ENCODE measurements at regions not wholly inside any gene's neighbourhood (a gene's known extent, or its start where the extent isn't known, plus 50 kb on each side); places are given as distances from the start of the nearest gene placed in this dataset.

DNA sequence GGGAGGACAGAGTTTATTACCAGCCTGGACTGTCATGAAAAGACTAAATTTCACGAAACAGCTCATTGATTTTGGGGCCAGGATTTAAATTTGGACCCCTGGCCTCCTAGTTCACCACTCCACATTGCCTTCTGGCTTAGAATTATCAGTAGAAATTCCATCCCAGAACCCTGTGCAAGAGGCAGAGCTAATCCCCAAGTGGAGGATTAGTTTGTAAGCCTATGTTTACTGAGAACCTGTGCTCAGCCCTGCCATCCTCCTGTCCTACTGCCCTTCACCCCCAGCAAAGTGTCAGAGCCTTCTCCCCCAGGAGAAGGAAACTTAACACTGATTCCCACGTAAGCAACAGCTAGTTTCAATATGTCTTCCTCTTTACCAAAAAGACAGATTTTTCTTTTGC, 99.4 kb downstream of the SST start:
- Histone ChIP-seq H2BK20ac (ENCODE audit: low read length) (no peak overlapping the region), H4K8ac (ENCODE audit: extremely low read depth, insufficient read depth, low read length) (no peak overlapping the region), H4K5ac (ENCODE audit: insufficient read length, low read depth, low read length) (no peak overlapping the region), H3K9me3 (ENCODE audit: insufficient read depth in 2 of 2, low read depth in 1 of 2, low read length in 1 of 2) (no peaks in the 10 kb centered on the region), H2BK120ac (replicated peaks; ENCODE audit: low read depth, low read length) (no peak overlapping the region), H3K18ac (ENCODE audit: extremely low read depth, low read length) (no peak overlapping the region), H3K23ac (ENCODE audit: insufficient read length) (no peak overlapping the region), H3K4me1 (replicated peaks in 1 of 4; ENCODE audit: control insufficient read depth in 3 of 4, insufficient read depth in 4 of 4, low read length in 3 of 4) (peaks cover 0 to 13% (median 7%) of the 10 kb centered on the region in 4 experiments; a peak in 6 of 7 replicates), H2BK15ac (ENCODE audit: low read length) (no peak overlapping the region), H3K79me1 (ENCODE audit: low read depth, low read length) (no peaks in the 10 kb centered on the region), H4K91ac (replicated peaks; ENCODE audit: insufficient read length, low read length) (no peak overlapping the region), H3K56ac (replicated peaks; ENCODE audit: insufficient read length, low read depth, low read length) (no peak overlapping the region), H3K4me3 (ENCODE audit: extremely low read depth in 1 of 4, insufficient read depth in 2 of 4, low read depth in 3 of 4, low read length in 4 of 4) (no peak overlapping the region), H2BK5ac (ENCODE audit: low read depth, low read length) (no peak overlapping the region), H3K4me2 (ENCODE audit: insufficient read depth in 1 of 2, low read depth in 2 of 2, low read length in 2 of 2) (no peak overlapping the region), H2AK5ac (ENCODE audit: low read depth, low read length) (no peak overlapping the region; the same call in 1 of the 2 replicates), H2AFZ (ENCODE audit: low read length) (no peak overlapping the region), H2BK12ac (ENCODE audit: low read depth, low read length) (no peak overlapping the region), H3K36me3 (ENCODE audit: control insufficient read depth in 2 of 4, insufficient read depth in 4 of 4, low read length in 3 of 4) (no peaks in the 10 kb centered on the region), H3K79me2 (ENCODE audit: control insufficient read depth in 1 of 2, insufficient read depth in 2 of 2, low read length in 2 of 2) (no peaks in the 10 kb centered on the region), H3K27me3 (replicated peaks in 1 of 4; ENCODE audit: control insufficient read depth in 3 of 4, extremely low read depth in 1 of 4, insufficient read depth in 3 of 4, low read length in 3 of 4) (no peaks in the 10 kb centered on the region), H4K20me1 (replicated peaks in 1 of 2; ENCODE audit: control insufficient read depth in 1 of 2, insufficient read depth in 2 of 2, low read length in 2 of 2) (no peaks in the 10 kb centered on the region), H3K23me2 (ENCODE audit: low read depth, low read length) (no peaks in the 10 kb centered on the region), H3K27ac (ENCODE audit: low read depth, low read length) (no peak overlapping the region), H3K4ac (replicated peaks; ENCODE audit: insufficient read length, low read depth, low read length) (no peak overlapping the region), H3K14ac (ENCODE audit: insufficient read length) (no peak overlapping the region), H3K9ac (replicated peaks in 1 of 4; ENCODE audit: extremely low read depth in 1 of 4, low read depth in 3 of 4, low read length in 3 of 4) (no peak overlapping the region)
- POLR2A ChIA-PET (ENCODE audit: partially characterized antibody), result no interaction called here
- CTCF ChIA-PET (ENCODE audit: partially characterized antibody), result interaction anchor here (0.9 to 5.5 kb wide), 3 partner anchors 45 to 252 kb away, joined by 3 to 34 read pairs (median 7); no protein-coding TSS in a partner anchor
- WGBS, 2 experiments (ENCODE audit: extremely low coverage in 1 of 2, insufficient coverage in 1 of 2, insufficient read length in 1 of 2, insufficient replicate concordance in 2 of 2, low coverage in 1 of 2, low lambda C conversion rate in 2 of 2, missing lambda C conversion rate in 1 of 2), result 79% methylated on average over 2 of the region's 2 CpGs; no CpG with 5 or more reads in 1 of the 2 experiments
- DNase-seq (ENCODE audit: low read depth in 1 of 2, low spot score in 2 of 2) (no peak), FAIRE-seq (no peak)
- no peak for TF ChIP-seq HDAC6 (IDR thresholded peaks at IDR 0.05; ENCODE audit: low read depth, low read length)
- TF ChIP-seq CREB1 (IDR thresholded peaks at IDR 0.05), result no peak
- no peak for TF ChIP-seq POU5F1 (IDR thresholded peaks at IDR 0.05; ENCODE audit: low read depth, low read length)
- TF ChIP-seq BACH1 (IDR thresholded peaks at IDR 0.05; ENCODE audit: low read length), result no peak
- no peak for TF ChIP-seq KDM5A (IDR thresholded peaks at IDR 0.05; ENCODE audit: low read length)
- no peak for TF ChIP-seq CHD1 (IDR thresholded peaks at IDR 0.05; ENCODE audit: low read depth, low read length)
- TF ChIP-seq KDM4A (IDR thresholded peaks at IDR 0.05; ENCODE audit: low read depth, low read length, severe bottlenecking), result no peak
- TF ChIP-seq, protein P1, sequence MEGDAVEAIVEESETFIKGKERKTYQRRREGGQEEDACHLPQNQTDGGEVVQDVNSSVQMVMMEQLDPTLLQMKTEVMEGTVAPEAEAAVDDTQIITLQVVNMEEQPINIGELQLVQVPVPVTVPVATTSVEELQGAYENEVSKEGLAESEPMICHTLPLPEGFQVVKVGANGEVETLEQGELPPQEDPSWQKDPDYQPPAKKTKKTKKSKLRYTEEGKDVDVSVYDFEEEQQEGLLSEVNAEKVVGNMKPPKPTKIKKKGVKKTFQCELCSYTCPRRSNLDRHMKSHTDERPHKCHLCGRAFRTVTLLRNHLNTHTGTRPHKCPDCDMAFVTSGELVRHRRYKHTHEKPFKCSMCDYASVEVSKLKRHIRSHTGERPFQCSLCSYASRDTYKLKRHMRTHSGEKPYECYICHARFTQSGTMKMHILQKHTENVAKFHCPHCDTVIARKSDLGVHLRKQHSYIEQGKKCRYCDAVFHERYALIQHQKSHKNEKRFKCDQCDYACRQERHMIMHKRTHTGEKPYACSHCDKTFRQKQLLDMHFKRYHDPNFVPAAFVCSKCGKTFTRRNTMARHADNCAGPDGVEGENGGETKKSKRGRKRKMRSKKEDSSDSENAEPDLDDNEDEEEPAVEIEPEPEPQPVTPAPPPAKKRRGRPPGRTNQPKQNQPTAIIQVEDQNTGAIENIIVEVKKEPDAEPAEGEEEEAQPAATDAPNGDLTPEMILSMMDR (IDR thresholded peaks at IDR 0.05; ENCODE audit: control extremely low read depth in 1 of 3, insufficient read depth in 1 of 3, low read depth in 1 of 3, low read length in 3 of 3), result no peak

Measured in H1 (cell line).